Tibial nerve (tissue), 4 donors: ENCODE measurements at regions not wholly inside any gene's neighbourhood (a gene's known extent, or its start where the extent isn't known, plus 50 kb on each side); places are given as distances from the start of the nearest gene placed in this dataset.

Experiments
- DNase-seq, 2 donors: peaks; one replicate each; pipeline ENCODE4 v3.0.0-alpha.2; 2019; ENCODE audit warnings: low spot score in 2 of 2
- H3K27ac ChIP-seq, 4 donors: fragments of 200-600 bp; sonication (generic) in 3 of 4; one replicate each; pipeline ENCODE4 v1.5.1; 2017 to 2019; ENCODE audit warnings: mild to moderate bottlenecking in 1 of 4
- H3K27me3 ChIP-seq, 2 donors: fragments of 200-600 bp; sonication (generic) in 1 of 2; one replicate each; pipeline versions ENCODE4 v1.5.1 to v1.6.0; 2017 to 2019
- H3K36me3 ChIP-seq, 3 donors: fragments of 200-600 bp; sonication (generic); one replicate each; pipeline ENCODE4 v1.5.1; 2018 to 2019
- H3K4me1 ChIP-seq, 4 donors: fragments of 200-600 bp; sonication (generic) in 3 of 4; one replicate each; pipeline ENCODE4 v1.5.1; 2017 to 2019
- H3K4me3 ChIP-seq, 4 donors: fragments of 200-600 bp; sonication (generic) in 3 of 4; one replicate each; pipeline ENCODE4 v1.5.1; 2017 to 2019; ENCODE audit warnings: mild to moderate bottlenecking in 1 of 4, moderate library complexity in 1 of 4
- H3K9me3 ChIP-seq, 4 donors: fragments of 200-600 bp; sonication (generic) in 3 of 4; one replicate each; pipeline ENCODE4 v1.5.1; 2017 to 2019
- EP300 ChIP-seq, 2 donors: sonication (generic); formaldehyde crosslinking; IDR thresholded peaks; one replicate each; pipeline ENCODE4 v1.6.1; 2017; ENCODE audit warnings: antibody characterized with exemption in 2 of 2, mild to moderate bottlenecking in 1 of 2
- POLR2A ChIP-seq, 2 donors: fragments of 450-650 bp; IDR thresholded peaks; one replicate each; pipeline ENCODE4 v1.6.1; 2017; ENCODE audit warnings: antibody characterized with exemption in 2 of 2, mild to moderate bottlenecking in 2 of 2, moderate library complexity in 2 of 2
- WGBS, 2 donors: methylation state at CpG; one replicate each; pipeline ENCODE4 v1.1.5; 2018; 5-methylcytosine and 5-hydroxymethylcytosine counted together
- TF ChIP-seq, protein P1 (sequence below), 5 experiments: fragments of 200-600 bp in 3 of 5; fragments of 450-650 bp in 2 of 5; sonication (generic) in 3 of 5; IDR thresholded peaks; one replicate each; pipeline ENCODE4 v1.5.1; 2016 to 2019; ENCODE audit warnings: antibody characterized with exemption in 5 of 5, mild to moderate bottlenecking in 3 of 5, moderate library complexity in 2 of 5

DNA sequence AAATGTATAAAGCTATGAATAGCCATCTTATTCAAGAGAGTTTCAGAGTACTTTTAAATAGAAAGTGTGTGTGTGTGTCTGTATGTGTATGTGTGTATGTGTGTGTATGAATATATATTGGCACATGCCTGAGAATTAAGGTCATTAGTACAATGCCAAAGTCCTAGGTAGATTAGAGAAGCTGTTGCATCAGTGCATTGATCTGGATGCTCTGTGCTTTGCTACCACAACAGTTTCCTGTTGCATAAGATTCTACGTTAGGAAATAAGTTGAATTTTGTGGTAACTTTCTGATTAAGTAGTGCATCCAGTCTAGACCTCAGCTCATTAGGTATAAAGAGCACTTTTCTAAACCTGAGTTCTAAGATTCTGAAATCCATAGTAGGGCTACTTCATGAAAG lies 1102.8 kb upstream of the KLHL29 start:
- no peak for DNase-seq
- WGBS, 2 donors = 64 to 77% methylated on average over 1 of the region's 1 CpG

DNA sequence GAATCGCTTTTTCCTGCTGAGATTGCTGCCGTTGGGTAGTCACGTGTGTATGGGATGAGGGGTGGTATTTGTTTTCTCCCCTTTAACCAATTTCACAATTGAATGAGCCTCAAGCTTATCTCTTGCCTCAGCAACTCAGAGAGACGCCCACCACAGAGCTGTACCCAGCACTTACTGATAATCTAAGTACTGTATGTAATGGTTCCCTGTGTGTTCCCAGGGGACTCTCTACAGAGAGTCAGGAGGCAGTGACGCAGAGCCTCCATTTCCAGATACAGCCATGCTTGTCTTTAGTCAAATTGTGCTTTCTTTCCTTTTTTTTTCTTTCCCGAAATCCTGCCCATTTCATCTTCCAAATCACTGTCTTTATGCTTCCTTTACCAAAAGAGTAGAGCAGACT lies 1102.1 kb upstream of the KLHL29 start:
- no peaks in the 10 kb centered on the region for H3K27me3 ChIP-seq
- no peak for DNase-seq
- no peak overlapping the region for H3K4me3 ChIP-seq
- H3K27ac ChIP-seq = no peak overlapping the region
- no peaks in the 10 kb centered on the region for H3K9me3 ChIP-seq
- TF ChIP-seq, protein P1, sequence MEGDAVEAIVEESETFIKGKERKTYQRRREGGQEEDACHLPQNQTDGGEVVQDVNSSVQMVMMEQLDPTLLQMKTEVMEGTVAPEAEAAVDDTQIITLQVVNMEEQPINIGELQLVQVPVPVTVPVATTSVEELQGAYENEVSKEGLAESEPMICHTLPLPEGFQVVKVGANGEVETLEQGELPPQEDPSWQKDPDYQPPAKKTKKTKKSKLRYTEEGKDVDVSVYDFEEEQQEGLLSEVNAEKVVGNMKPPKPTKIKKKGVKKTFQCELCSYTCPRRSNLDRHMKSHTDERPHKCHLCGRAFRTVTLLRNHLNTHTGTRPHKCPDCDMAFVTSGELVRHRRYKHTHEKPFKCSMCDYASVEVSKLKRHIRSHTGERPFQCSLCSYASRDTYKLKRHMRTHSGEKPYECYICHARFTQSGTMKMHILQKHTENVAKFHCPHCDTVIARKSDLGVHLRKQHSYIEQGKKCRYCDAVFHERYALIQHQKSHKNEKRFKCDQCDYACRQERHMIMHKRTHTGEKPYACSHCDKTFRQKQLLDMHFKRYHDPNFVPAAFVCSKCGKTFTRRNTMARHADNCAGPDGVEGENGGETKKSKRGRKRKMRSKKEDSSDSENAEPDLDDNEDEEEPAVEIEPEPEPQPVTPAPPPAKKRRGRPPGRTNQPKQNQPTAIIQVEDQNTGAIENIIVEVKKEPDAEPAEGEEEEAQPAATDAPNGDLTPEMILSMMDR (IDR thresholded peaks at IDR 0.05) = no peak
- no peak for TF ChIP-seq POLR2A (IDR thresholded peaks at IDR 0.05)
- no peak for TF ChIP-seq EP300 (IDR thresholded peaks at IDR 0.05)
- no peaks in the 10 kb centered on the region for H3K36me3 ChIP-seq
- 71 to 80% methylated on average over 6 of the region's 6 CpGs for WGBS, 2 donors
- H3K4me1 ChIP-seq = peaks cover 0 to 11% (median 4%) of the 10 kb centered on the region in 4 donors

More for the DNA sequence above, 1102.8 kb upstream of the KLHL29 start:
- Histone ChIP-seq H3K4me1 (peaks cover 0 to 11% (median 4%) of the 10 kb centered on the region in 4 donors), H3K27ac (no peak overlapping the region), H3K9me3 (no peaks in the 10 kb centered on the region), H3K36me3 (no peaks in the 10 kb centered on the region), H3K4me3 (no peak overlapping the region), H3K27me3 (no peaks in the 10 kb centered on the region)
- TF ChIP-seq POLR2A (IDR thresholded peaks at IDR 0.05) = no peak

DNA sequence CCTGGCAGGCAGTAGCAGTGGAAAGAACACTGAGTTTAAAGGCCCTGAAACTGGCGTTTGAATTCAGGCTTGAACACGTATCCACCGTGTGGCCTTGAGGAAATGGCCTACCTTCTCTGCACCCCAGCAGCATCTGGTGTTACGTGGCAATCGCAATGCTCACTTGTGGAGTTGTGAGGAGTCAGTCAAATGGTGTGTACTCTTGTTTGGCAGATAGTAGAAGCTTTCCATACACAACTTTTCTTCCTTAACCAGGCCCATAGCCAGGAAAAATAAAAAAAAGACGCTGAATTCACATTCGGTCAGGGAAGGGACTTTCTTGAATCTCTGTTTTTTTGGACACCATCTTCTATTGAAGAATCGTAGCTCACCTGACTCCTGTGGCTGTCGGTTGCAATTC lies 1101.5 kb upstream of the KLHL29 start:
- 80 to 82% methylated on average over 9 of the region's 9 CpGs for whole genome bisulfite sequencing, 2 donors
- no peak for DNase-seq

DNA sequence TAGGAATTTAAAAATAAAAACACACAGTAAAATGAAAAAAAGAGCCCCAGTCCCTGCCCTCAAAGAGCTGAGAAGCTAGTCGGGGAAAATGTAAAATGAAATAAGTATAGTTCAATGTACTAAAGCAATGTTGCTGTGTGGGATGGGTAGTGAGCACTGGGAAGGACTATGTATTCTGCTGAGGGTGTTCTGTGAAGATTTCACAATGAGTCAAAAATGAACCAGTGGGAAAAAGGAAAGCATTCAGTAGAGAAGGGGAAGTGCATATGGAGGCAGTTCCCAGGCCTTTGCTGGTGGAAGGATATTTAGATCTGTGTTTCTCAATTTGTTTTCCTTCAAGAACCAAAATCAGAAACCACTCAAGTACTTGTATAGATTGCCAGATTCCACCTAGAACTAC lies 1094.7 kb upstream of the KLHL29 start:
- Histone ChIP-seq H3K27me3 (no peaks in the 10 kb centered on the region), H3K27ac (no peak overlapping the region), H3K4me1 (no peaks in the 10 kb centered on the region), H3K4me3 (no peak overlapping the region), H3K36me3 (no peaks in the 10 kb centered on the region), H3K9me3 (no peaks in the 10 kb centered on the region)
- WGBS, 2 donors = 48 to 54% methylated on average over 1 of the region's 1 CpG
- DNase-seq = no peak
- TF ChIP-seq, protein P1 (IDR thresholded peaks at IDR 0.05) = no peak
- no peak for TF ChIP-seq EP300 (IDR thresholded peaks at IDR 0.05)
- TF ChIP-seq POLR2A (IDR thresholded peaks at IDR 0.05) = no peak

More for the DNA sequence above, 1101.5 kb upstream of the KLHL29 start:
- Histone ChIP-seq H3K36me3 (no peaks in the 10 kb centered on the region), H3K4me3 (no peak overlapping the region), H3K9me3 (no peaks in the 10 kb centered on the region), H3K4me1 (peaks cover 0 to 11% (median 4%) of the 10 kb centered on the region in 4 donors), H3K27me3 (no peaks in the 10 kb centered on the region), H3K27ac (no peak overlapping the region)
- TF ChIP-seq, protein P1 (IDR thresholded peaks at IDR 0.05) = no peak
- TF ChIP-seq EP300 (IDR thresholded peaks at IDR 0.05) (no peak), POLR2A (IDR thresholded peaks at IDR 0.05) (no peak)

DNA sequence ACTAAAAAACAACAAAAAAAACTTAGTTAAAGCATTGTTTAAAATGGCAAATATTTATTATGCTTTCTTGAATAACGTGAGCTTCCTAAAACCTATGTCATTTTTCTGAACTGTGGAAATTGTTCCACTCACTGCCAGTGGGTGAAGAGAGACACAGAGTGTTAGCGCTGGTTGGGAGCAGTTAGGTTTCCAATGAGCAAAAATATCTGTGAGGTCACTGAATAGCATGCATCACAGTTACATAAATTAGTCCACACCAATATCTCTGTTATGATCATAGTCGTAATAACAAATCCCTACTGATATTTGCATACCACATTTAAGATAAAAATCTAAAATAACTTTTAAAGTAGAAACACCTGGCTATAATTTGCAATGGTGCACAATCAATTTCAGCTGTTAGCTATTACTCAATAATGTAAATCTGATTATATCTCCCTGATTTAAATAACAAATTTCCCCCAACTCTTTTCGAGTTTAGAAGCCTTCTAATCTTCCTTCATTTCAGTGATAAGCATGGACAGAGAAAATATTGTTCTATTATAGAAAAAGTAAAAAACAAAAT lies 1094.0 kb upstream of the KLHL29 start:
- TF ChIP-seq, protein P1 (IDR thresholded peaks at IDR 0.05) = no peak
- no peak for TF ChIP-seq POLR2A (IDR thresholded peaks at IDR 0.05)
- TF ChIP-seq EP300 (IDR thresholded peaks at IDR 0.05) = no peak
- no peak overlapping the region for H3K4me3 ChIP-seq
- no peaks in the 10 kb centered on the region for H3K36me3 ChIP-seq
- WGBS, 2 donors = 69 to 74% methylated on average over 4 of the region's 4 CpGs
- no peaks in the 10 kb centered on the region for H3K4me1 ChIP-seq
- no peak for DNase-seq
- no peak overlapping the region for H3K27ac ChIP-seq
- H3K9me3 ChIP-seq = no peaks in the 10 kb centered on the region
- H3K27me3 ChIP-seq = no peaks in the 10 kb centered on the region

DNA sequence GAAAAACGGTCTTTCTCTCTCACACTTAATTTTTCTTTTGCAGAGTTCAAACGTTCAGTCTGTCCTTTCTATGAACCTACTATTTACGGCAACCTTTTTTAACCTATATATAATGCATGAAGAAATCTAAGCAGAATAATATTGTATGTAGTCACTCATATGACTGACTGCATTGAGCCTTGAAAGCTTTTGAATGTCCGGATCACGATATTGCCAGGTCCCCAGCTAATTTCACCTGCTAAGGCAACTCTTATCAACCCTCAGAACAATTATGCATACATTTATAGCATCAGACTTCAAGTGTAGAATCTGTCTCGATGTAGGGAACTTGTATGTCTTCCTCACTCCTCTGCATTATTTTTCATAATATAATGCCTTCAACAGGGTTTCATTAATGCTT lies 1083.8 kb upstream of the KLHL29 start:
- peaks cover 0 to 10% (median 0%) of the 10 kb centered on the region in 4 donors for H3K9me3 ChIP-seq
- DNase-seq = no peak
- no peak overlapping the region for H3K27ac ChIP-seq
- H3K4me3 ChIP-seq = no peak overlapping the region
- 69 to 77% methylated on average over 6 of the region's 6 CpGs for WGBS, 2 donors
- no peaks in the 10 kb centered on the region for H3K4me1 ChIP-seq
- no peaks in the 10 kb centered on the region for H3K36me3 ChIP-seq
- no peak for TF ChIP-seq POLR2A (IDR thresholded peaks at IDR 0.05)
- no peak for TF ChIP-seq EP300 (IDR thresholded peaks at IDR 0.05)
- TF ChIP-seq, protein P1 (IDR thresholded peaks at IDR 0.05) = no peak
- H3K27me3 ChIP-seq = no peaks in the 10 kb centered on the region
